ENCODE measurements at regions not wholly inside any gene's neighbourhood (a gene's known extent, or its start where the extent isn't known, plus 50 kb on each side); places are given as distances from the start of the nearest gene placed in this dataset.
A peak's percentile ranks its signal among the peaks of the same experiment; 100 is the strongest.

DNA sequence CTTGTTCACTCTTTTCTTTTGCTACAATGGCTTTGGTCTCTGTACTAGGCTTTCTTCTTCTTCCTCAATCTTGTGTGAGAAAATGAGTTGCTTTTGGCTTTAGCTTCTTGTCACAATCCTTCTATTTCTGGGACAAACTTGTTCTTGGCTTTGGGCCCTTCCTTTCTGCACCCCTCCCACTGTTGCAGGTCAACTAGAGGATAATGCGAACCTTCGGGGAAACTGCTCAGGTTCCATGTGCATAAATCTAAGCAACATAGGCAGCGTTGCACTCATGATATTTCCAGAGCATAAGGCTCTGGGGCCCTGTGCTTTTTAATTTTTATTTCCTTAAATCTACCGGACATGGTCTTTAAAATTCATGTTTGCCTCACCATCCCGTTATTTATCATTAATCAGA lies 89.8 kb upstream of the LRIG3 start:
- no peak overlapping the region for H2BK5ac ChIP-seq (ENCODE audit: low read depth, low read length, poor library complexity)
- H3K79me1 ChIP-seq (ENCODE audit: low read length) = no peaks in the 10 kb centered on the region
- H2AFZ ChIP-seq (ENCODE audit: insufficient read depth, low read length, poor library complexity) = no peak overlapping the region
- peak overlapping the region; percentile 40 for H2BK12ac ChIP-seq (ENCODE audit: low read length)
- no peak overlapping the region for H3K27ac ChIP-seq (ENCODE audit: low read depth, low read length)
- DNase-seq = no peak
- no peaks in the 10 kb centered on the region for H3K79me2 ChIP-seq (ENCODE audit: control insufficient read depth, insufficient read depth, low read length, poor library complexity)
- H3K9ac ChIP-seq (ENCODE audit: low read length) = no peak overlapping the region
- no CpG with 5 or more reads among the region's 5 CpGs for WGBS (ENCODE audit: extremely low coverage, insufficient coverage, insufficient read length)
- no peaks in the 10 kb centered on the region for H3K9me3 ChIP-seq (ENCODE audit: insufficient read depth, low read depth, low read length)
- no peak overlapping the region for H3K4me3 ChIP-seq (ENCODE audit: low read depth, low read length)
- no peak overlapping the region for H3K14ac ChIP-seq (ENCODE audit: low read length)
- H3K4ac ChIP-seq (ENCODE audit: low read depth, low read length) = no peak overlapping the region
- no peak overlapping the region for H4K8ac ChIP-seq (ENCODE audit: low read depth, low read length)
- no peak overlapping the region for H4K12ac ChIP-seq (ENCODE audit: low read depth, low read length)
- H3K4me1 ChIP-seq (ENCODE audit: control insufficient read depth in 1 of 2, insufficient read depth in 2 of 2, low read length in 2 of 2) = peaks cover 0 to 2% of the 10 kb centered on the region in 2 experiments
- H3K23ac ChIP-seq (ENCODE audit: low read length) = no peak overlapping the region
- no peaks in the 10 kb centered on the region for H3K36me3 ChIP-seq (ENCODE audit: control insufficient read depth in 1 of 2, insufficient read depth in 2 of 2, low read length in 2 of 2)
- H2AK5ac ChIP-seq (ENCODE audit: low read length) = no peak overlapping the region
- no peak overlapping the region for H2BK120ac ChIP-seq (ENCODE audit: insufficient read depth, low read length, poor library complexity)
- H3K18ac ChIP-seq (ENCODE audit: low read length) = no peak overlapping the region
- H3K27me3 ChIP-seq (ENCODE audit: insufficient read depth, low read length) = no peaks in the 10 kb centered on the region
- no peak overlapping the region for H3K4me2 ChIP-seq (ENCODE audit: low read length)
- no peak overlapping the region for H4K91ac ChIP-seq (ENCODE audit: low read depth, low read length)

DNA sequence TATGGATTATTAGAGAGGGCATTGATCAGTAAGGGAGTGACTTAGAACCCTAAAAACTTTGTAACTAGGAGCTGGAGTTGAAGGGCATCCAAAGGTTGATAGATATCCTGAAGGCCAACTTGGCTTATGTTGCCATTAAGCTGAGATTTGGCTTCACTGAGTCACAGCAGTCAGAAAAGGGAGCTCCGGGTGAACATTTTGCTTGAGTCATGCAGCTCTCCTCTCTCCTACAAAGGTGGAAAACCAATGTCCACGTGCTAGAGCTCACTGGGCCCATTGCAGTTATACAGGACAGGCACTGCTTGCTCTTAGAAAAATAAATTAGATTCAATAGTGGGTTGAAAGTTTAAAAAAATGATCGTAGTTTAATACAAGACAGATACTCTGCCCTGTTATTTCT lies 87.3 kb upstream of the LRIG3 start:
- no peaks in the 10 kb centered on the region for H3K9me3 ChIP-seq (ENCODE audit: insufficient read depth, low read depth, low read length)
- H2BK5ac ChIP-seq (ENCODE audit: low read depth, low read length, poor library complexity) = no peak overlapping the region
- H3K4me1 ChIP-seq (ENCODE audit: control insufficient read depth in 1 of 2, insufficient read depth in 2 of 2, low read length in 2 of 2) = peaks cover 0 to 2% of the 10 kb centered on the region in 2 experiments
- H2BK12ac ChIP-seq (ENCODE audit: low read length) = no peak overlapping the region
- H3K18ac ChIP-seq (ENCODE audit: low read length) = no peak overlapping the region
- no peak overlapping the region for H3K27ac ChIP-seq (ENCODE audit: low read depth, low read length)
- no peak overlapping the region for H3K9ac ChIP-seq (ENCODE audit: low read length)
- H4K8ac ChIP-seq (ENCODE audit: low read depth, low read length) = no peak overlapping the region
- no peaks in the 10 kb centered on the region for H3K36me3 ChIP-seq (ENCODE audit: control insufficient read depth in 1 of 2, insufficient read depth in 2 of 2, low read length in 2 of 2)
- H3K4ac ChIP-seq (ENCODE audit: low read depth, low read length) = no peak overlapping the region
- no peak for DNase-seq
- H3K4me2 ChIP-seq (ENCODE audit: low read length) = no peak overlapping the region
- H4K91ac ChIP-seq (ENCODE audit: low read depth, low read length) = no peak overlapping the region
- H3K23ac ChIP-seq (ENCODE audit: low read length) = no peak overlapping the region
- H2AK5ac ChIP-seq (ENCODE audit: low read length) = no peak overlapping the region
- H3K14ac ChIP-seq (ENCODE audit: low read length) = no peak overlapping the region
- no CpG with 5 or more reads among the region's 3 CpGs for WGBS (ENCODE audit: extremely low coverage, insufficient coverage, insufficient read length)
- no peaks in the 10 kb centered on the region for H3K79me1 ChIP-seq (ENCODE audit: low read length)
- H3K27me3 ChIP-seq (ENCODE audit: insufficient read depth, low read length) = no peaks in the 10 kb centered on the region
- H2AFZ ChIP-seq (ENCODE audit: insufficient read depth, low read length, poor library complexity) = no peak overlapping the region
- no peak overlapping the region for H4K12ac ChIP-seq (ENCODE audit: low read depth, low read length)
- H3K79me2 ChIP-seq (ENCODE audit: control insufficient read depth, insufficient read depth, low read length, poor library complexity) = no peaks in the 10 kb centered on the region
- no peak overlapping the region for H3K4me3 ChIP-seq (ENCODE audit: low read depth, low read length)
- no peak overlapping the region for H2BK120ac ChIP-seq (ENCODE audit: insufficient read depth, low read length, poor library complexity)

DNA sequence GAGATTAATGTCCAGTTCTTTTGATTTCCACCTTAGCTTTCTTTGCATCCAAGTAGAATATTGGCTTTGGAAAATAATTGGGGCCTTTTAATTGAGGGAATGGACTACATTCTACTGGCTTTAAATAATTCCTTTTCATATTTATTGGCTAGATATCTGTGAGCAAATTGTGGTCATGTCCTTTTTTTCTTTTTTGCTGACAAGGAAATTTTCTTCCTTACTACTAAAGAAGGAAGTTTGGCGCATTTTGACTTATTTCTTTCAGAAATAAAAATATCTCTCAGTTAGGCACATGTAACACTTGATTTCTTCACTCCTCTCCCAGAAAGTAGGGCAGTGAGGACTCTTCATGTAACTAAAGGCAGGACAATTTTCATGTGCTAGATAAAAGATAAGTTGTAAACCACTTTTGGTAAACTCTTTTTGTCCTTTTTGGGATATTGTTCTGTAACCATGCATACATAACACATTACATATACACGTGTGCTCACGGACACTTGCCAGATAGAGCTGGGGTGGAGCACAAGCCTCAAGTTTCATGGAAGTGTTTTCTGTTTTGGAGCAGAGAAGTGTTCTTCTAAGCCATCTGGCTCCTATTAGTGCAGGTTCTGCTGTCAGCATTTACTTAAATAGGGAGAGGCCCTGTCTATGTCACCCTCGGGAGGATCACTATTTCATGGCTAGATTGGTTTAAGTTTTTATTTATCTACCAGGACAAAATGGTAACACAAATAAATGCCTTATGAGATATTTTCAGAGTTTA lies 85.1 kb upstream of the LRIG3 start:
- H2AK5ac ChIP-seq (ENCODE audit: low read length) = no peak overlapping the region
- no peak overlapping the region for H3K4ac ChIP-seq (ENCODE audit: low read depth, low read length)
- H3K27me3 ChIP-seq (ENCODE audit: insufficient read depth, low read length) = no peaks in the 10 kb centered on the region
- H3K14ac ChIP-seq (ENCODE audit: low read length) = no peak overlapping the region
- H2AFZ ChIP-seq (ENCODE audit: insufficient read depth, low read length, poor library complexity) = no peak overlapping the region
- no peak overlapping the region for H3K4me2 ChIP-seq (ENCODE audit: low read length)
- H3K9ac ChIP-seq (ENCODE audit: low read length) = no peak overlapping the region
- H2BK12ac ChIP-seq (ENCODE audit: low read length) = no peak overlapping the region
- no peak overlapping the region for H3K27ac ChIP-seq (ENCODE audit: low read depth, low read length)
- no peak overlapping the region for H3K23ac ChIP-seq (ENCODE audit: low read length)
- H3K18ac ChIP-seq (ENCODE audit: low read length) = no peak overlapping the region
- H2BK5ac ChIP-seq (ENCODE audit: low read depth, low read length, poor library complexity) = no peak overlapping the region
- no peak overlapping the region for H4K91ac ChIP-seq (ENCODE audit: low read depth, low read length)
- no peak overlapping the region for H4K12ac ChIP-seq (ENCODE audit: low read depth, low read length)
- no peaks in the 10 kb centered on the region for H3K79me2 ChIP-seq (ENCODE audit: control insufficient read depth, insufficient read depth, low read length, poor library complexity)
- H3K79me1 ChIP-seq (ENCODE audit: low read length) = no peaks in the 10 kb centered on the region
- WGBS (ENCODE audit: extremely low coverage, insufficient coverage, insufficient read length) = no CpG with 5 or more reads among the region's 4 CpGs
- no peak overlapping the region for H4K8ac ChIP-seq (ENCODE audit: low read depth, low read length)
- no peaks in the 10 kb centered on the region for H3K36me3 ChIP-seq (ENCODE audit: control insufficient read depth in 1 of 2, insufficient read depth in 2 of 2, low read length in 2 of 2)
- H3K4me3 ChIP-seq (ENCODE audit: low read depth, low read length) = no peak overlapping the region
- DNase-seq = no peak
- no peaks in the 10 kb centered on the region for H3K9me3 ChIP-seq (ENCODE audit: insufficient read depth, low read depth, low read length)
- no peak overlapping the region for H2BK120ac ChIP-seq (ENCODE audit: insufficient read depth, low read length, poor library complexity)
- no peaks in the 10 kb centered on the region for H3K4me1 ChIP-seq (ENCODE audit: control insufficient read depth in 1 of 2, insufficient read depth in 2 of 2, low read length in 2 of 2)

DNA sequence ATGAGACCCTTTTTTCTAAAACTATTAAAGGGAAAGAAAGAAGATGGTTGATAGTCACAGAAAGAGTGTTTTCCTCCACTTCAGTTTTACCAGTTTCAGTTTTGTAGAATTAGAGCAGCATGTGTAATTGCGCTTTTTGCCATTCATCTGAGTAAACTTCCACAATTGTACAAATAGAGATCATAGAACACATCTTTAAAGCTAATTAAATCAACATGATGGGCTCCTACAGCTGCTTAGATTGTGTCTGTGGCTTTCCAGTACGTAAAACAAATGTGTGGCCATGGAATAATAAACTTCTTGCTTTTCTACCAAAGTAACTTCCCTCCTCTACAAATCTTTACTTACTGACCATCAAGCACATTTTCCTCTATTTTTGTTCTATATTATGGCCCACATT lies 84.2 kb upstream of the LRIG3 start:
- H2BK5ac ChIP-seq (ENCODE audit: low read depth, low read length, poor library complexity) = no peak overlapping the region
- no CpG with 5 or more reads among the region's 2 CpGs for WGBS (ENCODE audit: extremely low coverage, insufficient coverage, insufficient read length)

More for the DNA sequence above, 84.2 kb upstream of the LRIG3 start:
- no peak overlapping the region for H4K12ac ChIP-seq (ENCODE audit: low read depth, low read length)
- no peak overlapping the region for H4K8ac ChIP-seq (ENCODE audit: low read depth, low read length)
- H2AFZ ChIP-seq (ENCODE audit: insufficient read depth, low read length, poor library complexity) = no peak overlapping the region
- H2BK12ac ChIP-seq (ENCODE audit: low read length) = no peak overlapping the region
- no peak overlapping the region for H3K4me3 ChIP-seq (ENCODE audit: low read depth, low read length)
- no peak overlapping the region for H3K23ac ChIP-seq (ENCODE audit: low read length)
- no peak overlapping the region for H3K18ac ChIP-seq (ENCODE audit: low read length)
- H3K79me2 ChIP-seq (ENCODE audit: control insufficient read depth, insufficient read depth, low read length, poor library complexity) = no peaks in the 10 kb centered on the region
- no peak overlapping the region for H3K14ac ChIP-seq (ENCODE audit: low read length)
- no peak overlapping the region for H2AK5ac ChIP-seq (ENCODE audit: low read length)
- H3K4me2 ChIP-seq (ENCODE audit: low read length) = no peak overlapping the region
- no peak overlapping the region for H4K91ac ChIP-seq (ENCODE audit: low read depth, low read length)
- no peak for DNase-seq
- no peak overlapping the region for H2BK120ac ChIP-seq (ENCODE audit: insufficient read depth, low read length, poor library complexity)
- no peak overlapping the region for H3K27ac ChIP-seq (ENCODE audit: low read depth, low read length)
- no peaks in the 10 kb centered on the region for H3K36me3 ChIP-seq (ENCODE audit: control insufficient read depth in 1 of 2, insufficient read depth in 2 of 2, low read length in 2 of 2)
- no peaks in the 10 kb centered on the region for H3K79me1 ChIP-seq (ENCODE audit: low read length)
- no peak overlapping the region for H3K4ac ChIP-seq (ENCODE audit: low read depth, low read length)
- no peaks in the 10 kb centered on the region for H3K9me3 ChIP-seq (ENCODE audit: insufficient read depth, low read depth, low read length)
- no peak overlapping the region for H3K9ac ChIP-seq (ENCODE audit: low read length)
- no peaks in the 10 kb centered on the region for H3K4me1 ChIP-seq (ENCODE audit: control insufficient read depth in 1 of 2, insufficient read depth in 2 of 2, low read length in 2 of 2)
- H3K27me3 ChIP-seq (ENCODE audit: insufficient read depth, low read length) = no peaks in the 10 kb centered on the region

Data from trophoblast cell (in vitro differentiated cells and primary cell).